HCT116 (cell line): ENCODE measurements at regions not wholly inside any gene's neighbourhood (a gene's known extent, or its start where the extent isn't known, plus 50 kb on each side); places are given as distances from the start of the nearest gene placed in this dataset.

Experiments
- ATAC-seq: fragments of 200-7000 bp; cut with Tn5 transposase; 2 replicates; pipeline ENCODE4 v1.9.1; 2020; ENCODE audit warnings: mild to moderate bottlenecking, moderate library complexity
- BruUV-seq: library from RNA; stranded (reverse); fragments of 400-500 nt; replicated peaks from 2 replicates; lab custom pipeline; 2021; lab: Mats Ljungman, UMichigan
- CTCF ChIA-PET: fragments of 300-600 bp; sonication (Branson Sonifier 250); formaldehyde crosslinking; loops from one replicate; lab custom pipeline; 2021; ENCODE audit warnings: antibody characterized with exemption; lab: Charles Lee
- POLR2A ChIA-PET: fragments of 300-600, 350-600 bp; sonication (Branson Sonifier 250); formaldehyde crosslinking; loops from one replicate; lab custom pipeline; 2021; ENCODE audit warnings: antibody characterized with exemption; lab: Charles Lee
- RAD21 ChIA-PET, 2 experiments: fragments of 300-600 bp; sonication (Branson Sonifier 250); formaldehyde crosslinking; loops; one replicate each; lab custom pipeline; 2023; ENCODE audit warnings: low total read pairs in 2 of 2; ENCODE audit not compliant: uncharacterized antibody in 2 of 2, unreplicated experiment in 2 of 2, low non-redundant PET in 1 of 2; lab: Charles Lee
- DNase-seq: peaks from one replicate; pipeline ENCODE4 v3.0.0-alpha.2; 2010; ENCODE audit warnings: low read depth, low spot score
- H2AFZ ChIP-seq: fragments of 200-600 bp; shearing (Covaris generic), sonication (generic); 2 replicates; pipeline ENCODE4 v1.6.1; 2017; ENCODE audit warnings: low read depth, mixed run types, mixed read lengths, antibody characterized with exemption, low read length; ENCODE audit not compliant: poor library complexity, severe bottlenecking
- H3K27ac ChIP-seq: 2 replicates; pipeline ENCODE4 v1.5.1; 2012; ENCODE audit warnings: low read depth, low read length
- H3K27me3 ChIP-seq: fragments of 200-600 bp; sonication (generic); 2 replicates; pipeline ENCODE4 v1.6.1; 2016; ENCODE audit warnings: mixed run types, low read length, mixed read lengths; ENCODE audit not compliant: insufficient read depth
- H3K36me3 ChIP-seq, 2 experiments: fragments of 200-500 bp in 1 of 2; fragments of 200-600 bp in 1 of 2; sonication (Bioruptor generic) in 1 of 2; sonication (generic) in 1 of 2; 2 replicates each; pipeline versions ENCODE4 v1.5.1 to v1.6.1; 2014 to 2016; ENCODE audit warnings: low read length in 2 of 2, inconsistent platforms in 1 of 2, mixed read lengths in 1 of 2, mixed run types in 1 of 2; ENCODE audit not compliant: insufficient read depth in 2 of 2, control insufficient read depth in 1 of 2
- H3K4me1 ChIP-seq, 2 experiments: fragments of 200-600 bp in 1 of 2; sonication (generic) in 1 of 2; 2 replicates each; pipeline versions ENCODE4 v1.5.1 to v1.6.1; 2012 to 2017; ENCODE audit warnings: low read length in 2 of 2, inconsistent platforms in 1 of 2, mild to moderate bottlenecking in 1 of 2, mixed read lengths in 1 of 2, mixed run types in 1 of 2, moderate library complexity in 1 of 2; ENCODE audit not compliant: insufficient read depth in 2 of 2, control insufficient read depth in 1 of 2
- H3K4me2 ChIP-seq: fragments of 200-600 bp; sonication (generic); 2 replicates; pipeline ENCODE4 v1.6.1; 2017; ENCODE audit warnings: mixed run types, low read length, mixed read lengths
- H3K4me3 ChIP-seq, 2 experiments: fragments of 200-600 bp in 1 of 2; sonication (generic) in 1 of 2; replicated peaks in 1 of 2; 2 replicates each; pipeline ENCODE4 v1.5.1; 2011 to 2016; ENCODE audit warnings: low read length in 2 of 2, control low read depth in 1 of 2, low read depth in 1 of 2, mild to moderate bottlenecking in 1 of 2, mixed read lengths in 1 of 2, mixed run types in 1 of 2
- H3K79me2 ChIP-seq: fragments of 200-600 bp; sonication (generic); 2 replicates; pipeline ENCODE4 v1.6.1; 2017; ENCODE audit warnings: mild to moderate bottlenecking, mixed run types, low read length, moderate library complexity, mixed read lengths; ENCODE audit not compliant: insufficient read depth
- H3K9ac ChIP-seq: fragments of 200-600 bp; sonication (generic); 2 replicates; pipeline ENCODE4 v1.6.1; 2016; ENCODE audit warnings: low read length, mixed read lengths
- H3K9me2 ChIP-seq: fragments of 200-600 bp; sonication (generic), shearing (Covaris generic); 2 replicates; pipeline ENCODE4 v1.6.1; 2017; ENCODE audit warnings: mixed run types, mild to moderate bottlenecking, moderate library complexity; ENCODE audit not compliant: insufficient read depth
- H3K9me3 ChIP-seq, 2 experiments: fragments of 200-500 bp in 1 of 2; fragments of 200-600 bp in 1 of 2; sonication (Bioruptor generic) in 1 of 2; sonication (generic) in 1 of 2; 2 replicates each; pipeline ENCODE4 v1.6.1; 2014 to 2017; ENCODE audit warnings: low read length in 2 of 2, mixed read lengths in 2 of 2, inconsistent platforms in 1 of 2, low read depth in 1 of 2, mild to moderate bottlenecking in 1 of 2, mixed run types in 1 of 2, moderate library complexity in 1 of 2; ENCODE audit not compliant: control insufficient read depth in 1 of 2, insufficient read depth in 1 of 2
- H4K20me1 ChIP-seq: fragments of 200-600 bp; sonication (generic), shearing (Covaris generic); 2 replicates; pipeline ENCODE4 v1.6.1; 2017; ENCODE audit warnings: mixed run types, mild to moderate bottlenecking, moderate library complexity; ENCODE audit not compliant: insufficient read depth
- ATF3 ChIP-seq: IDR thresholded peaks from 2 replicates; pipeline ENCODE4 v1.6.1; 2012
- CTCF ChIP-seq, 3 experiments: fragments of 200-600 bp in 1 of 3; sonication (generic) in 1 of 3; IDR thresholded peaks in 2 of 3; conservative IDR thresholded peaks in 1 of 3; 2 replicates each; pipeline ENCODE4 v1.5.1; 2012 to 2017; ENCODE audit warnings: low read depth in 2 of 3, low read length in 2 of 3, antibody characterized with exemption in 1 of 3, borderline replicate concordance in 1 of 3, control low read depth in 1 of 3, mild to moderate bottlenecking in 1 of 3, mixed read lengths in 1 of 3, mixed run types in 1 of 3, moderate library complexity in 1 of 3; ENCODE audit not compliant: insufficient read depth in 1 of 3
- EGR1 ChIP-seq: IDR thresholded peaks from 2 replicates; pipeline ENCODE4 v1.6.1; 2012; ENCODE audit warnings: low read depth
- ELF1 ChIP-seq: IDR thresholded peaks from 2 replicates; pipeline ENCODE4 v1.6.1; 2012; ENCODE audit warnings: low read depth, borderline replicate concordance
- EZH2phosphoT487 ChIP-seq: fragments of 200-600 bp; IDR thresholded peaks from 2 replicates; pipeline ENCODE4 v1.6.1; 2018; ENCODE audit warnings: antibody characterized with exemption, borderline replicate concordance
- FOSL1 ChIP-seq: IDR thresholded peaks from 2 replicates; pipeline ENCODE4 v1.6.1; 2012; ENCODE audit warnings: low read depth
- JUND ChIP-seq: IDR thresholded peaks from 2 replicates; pipeline ENCODE4 v1.6.1; 2012
- POLR2AphosphoS5 ChIP-seq: IDR thresholded peaks from 2 replicates; pipeline ENCODE4 v1.6.1; 2011; ENCODE audit warnings: mild to moderate bottlenecking, low read depth, low read length, moderate library complexity
- SIN3A ChIP-seq: IDR thresholded peaks from 2 replicates; pipeline ENCODE4 v1.6.1; 2012; ENCODE audit warnings: low read depth
- SP1 ChIP-seq: IDR thresholded peaks from 2 replicates; pipeline ENCODE4 v1.6.1; 2012; ENCODE audit warnings: low read depth
- SRF ChIP-seq: IDR thresholded peaks from 2 replicates; pipeline ENCODE4 v1.6.1; 2012; ENCODE audit warnings: low read depth
- TCF7L2 ChIP-seq: IDR thresholded peaks from 2 replicates; pipeline ENCODE4 v1.7.0; 2011; ENCODE audit warnings: borderline replicate concordance, inconsistent platforms; ENCODE audit not compliant: insufficient read depth, insufficient read length; ENCODE audit errors: extremely low read depth
- YY1 ChIP-seq: IDR thresholded peaks from 2 replicates; pipeline ENCODE4 v1.6.1; 2011; ENCODE audit warnings: low read length, low read depth, moderate library complexity, mild to moderate bottlenecking; ENCODE audit not compliant: insufficient replicate concordance; ENCODE audit errors: extremely low read depth
- ZFX ChIP-seq: fragments of 450-650 bp; IDR thresholded peaks from 2 replicates; pipeline ENCODE4 v1.6.1; 2017
- ZNF274 ChIP-seq: fragments of 200-500 bp; sonication (Bioruptor generic); IDR thresholded peaks from 2 replicates; pipeline ENCODE4 v1.6.1; 2014; ENCODE audit warnings: mild to moderate bottlenecking, low read depth, low read length, inconsistent platforms
- intact Hi-C: fragments of 100-400 bp; cut with micrococcal nuclease; formaldehyde crosslinking; loops from 2 replicates; pipeline ENCODE4 v1.10.0; 2022

- TF ChIP-seq ELF1 (no peak), ZFX (no peak), TCF7L2 (no peak), EGR1 (no peak), SRF (no peak), JUND (no peak), YY1 (no peak), ZNF274 (no peak)
- TF ChIP-seq, all 23 proteins: peak for 0
These were observed 887.3 kb downstream of the CDH8 start (continued) for GRCh38 chr16:61148930-61149329.

- Histone ChIP-seq H3K36me3 (no peaks in the 10 kb centered on the region), H3K27me3 (no peaks in the 10 kb centered on the region), H3K79me2 (no peaks in the 10 kb centered on the region), H2AFZ (no peak overlapping the region), H3K9ac (no peak overlapping the region), H3K4me3 (no peak overlapping the region), H3K9me2 (no peaks in the 10 kb centered on the region), H3K4me2 (no peak overlapping the region), H3K9me3 (peaks cover 7 to 23% of the 10 kb centered on the region in 2 experiments; a peak in 2 of 4 replicates), H3K27ac (no peak overlapping the region), H4K20me1 (no peaks in the 10 kb centered on the region)
- no peak for ATAC-seq
- DNase-seq: no peak
- no TSS peak for BruUV-seq
- TF ChIP-seq SRF: no peak
- TF ChIP-seq CTCF (IDR thresholded peaks at IDR 0.05 in 2 of 3, conservative IDR thresholded peaks at IDR 0.05 in 1 of 3; ENCODE audit: borderline replicate concordance in 1 of 3, insufficient read depth in 1 of 3, low read depth in 2 of 3, low read length in 2 of 3): no peak
- TF ChIP-seq SP1: no peak
- TF ChIP-seq SIN3A: no peak
- TF ChIP-seq POLR2AphosphoS5: no peak
- no peak for TF ChIP-seq EZH2phosphoT487
- TF ChIP-seq JUND: no peak
- TF ChIP-seq ATF3: no peak
- no peak for TF ChIP-seq FOSL1
- TF ChIP-seq ZNF274: no peak
- TF ChIP-seq, all 23 proteins: peak for 0
- ChIA-PET CTCF (no interaction called here), RAD21 (no interaction called here), POLR2A (no interaction called here)
- no peaks in the 10 kb centered on the region for H3K4me1 ChIP-seq
- intact Hi-C loops: no loop called here
These were observed 889.8 kb downstream of the CDH8 start for GRCh38 chr16:61146429-61146828.
